HCT116 (cell line): ENCODE measurements at regions not wholly inside any gene's neighbourhood (a gene's known extent, or its start where the extent isn't known, plus 50 kb on each side); places are given as distances from the start of the nearest gene placed in this dataset.

ENCODE experiments used
- ATAC-seq: fragments of 200-7000 bp; cut with Tn5 transposase; 2 replicates; pipeline ENCODE4 v1.9.1; 2020; ENCODE audit warnings: mild to moderate bottlenecking, moderate library complexity
- BruUV-seq: library from RNA; stranded (reverse); fragments of 400-500 nt; replicated peaks from 2 replicates; lab custom pipeline; 2021; lab: Mats Ljungman, UMichigan
- CTCF ChIA-PET: fragments of 300-600 bp; sonication (Branson Sonifier 250); formaldehyde crosslinking; loops from one replicate; lab custom pipeline; 2021; ENCODE audit warnings: antibody characterized with exemption; lab: Charles Lee
- POLR2A ChIA-PET: fragments of 300-600, 350-600 bp; sonication (Branson Sonifier 250); formaldehyde crosslinking; loops from one replicate; lab custom pipeline; 2021; ENCODE audit warnings: antibody characterized with exemption; lab: Charles Lee
- RAD21 ChIA-PET, 2 experiments: fragments of 300-600 bp; sonication (Branson Sonifier 250); formaldehyde crosslinking; loops; one replicate each; lab custom pipeline; 2023; ENCODE audit warnings: low total read pairs in 2 of 2; ENCODE audit not compliant: uncharacterized antibody in 2 of 2, unreplicated experiment in 2 of 2, low non-redundant PET in 1 of 2; lab: Charles Lee
- DNase-seq: peaks from one replicate; pipeline ENCODE4 v3.0.0-alpha.2; 2010; ENCODE audit warnings: low read depth, low spot score
- H2AFZ ChIP-seq: fragments of 200-600 bp; shearing (Covaris generic), sonication (generic); 2 replicates; pipeline ENCODE4 v1.6.1; 2017; ENCODE audit warnings: low read depth, mixed run types, mixed read lengths, antibody characterized with exemption, low read length; ENCODE audit not compliant: poor library complexity, severe bottlenecking
- H3K27ac ChIP-seq: 2 replicates; pipeline ENCODE4 v1.5.1; 2012; ENCODE audit warnings: low read depth, low read length
- H3K27me3 ChIP-seq: fragments of 200-600 bp; sonication (generic); 2 replicates; pipeline ENCODE4 v1.6.1; 2016; ENCODE audit warnings: mixed run types, low read length, mixed read lengths; ENCODE audit not compliant: insufficient read depth
- H3K36me3 ChIP-seq, 2 experiments: fragments of 200-500 bp in 1 of 2; fragments of 200-600 bp in 1 of 2; sonication (Bioruptor generic) in 1 of 2; sonication (generic) in 1 of 2; 2 replicates each; pipeline versions ENCODE4 v1.5.1 to v1.6.1; 2014 to 2016; ENCODE audit warnings: low read length in 2 of 2, inconsistent platforms in 1 of 2, mixed read lengths in 1 of 2, mixed run types in 1 of 2; ENCODE audit not compliant: insufficient read depth in 2 of 2, control insufficient read depth in 1 of 2
- H3K4me1 ChIP-seq, 2 experiments: fragments of 200-600 bp in 1 of 2; sonication (generic) in 1 of 2; 2 replicates each; pipeline versions ENCODE4 v1.5.1 to v1.6.1; 2012 to 2017; ENCODE audit warnings: low read length in 2 of 2, inconsistent platforms in 1 of 2, mild to moderate bottlenecking in 1 of 2, mixed read lengths in 1 of 2, mixed run types in 1 of 2, moderate library complexity in 1 of 2; ENCODE audit not compliant: insufficient read depth in 2 of 2, control insufficient read depth in 1 of 2
- H3K4me2 ChIP-seq: fragments of 200-600 bp; sonication (generic); 2 replicates; pipeline ENCODE4 v1.6.1; 2017; ENCODE audit warnings: mixed run types, low read length, mixed read lengths
- H3K4me3 ChIP-seq, 2 experiments: fragments of 200-600 bp in 1 of 2; sonication (generic) in 1 of 2; replicated peaks in 1 of 2; 2 replicates each; pipeline ENCODE4 v1.5.1; 2011 to 2016; ENCODE audit warnings: low read length in 2 of 2, control low read depth in 1 of 2, low read depth in 1 of 2, mild to moderate bottlenecking in 1 of 2, mixed read lengths in 1 of 2, mixed run types in 1 of 2
- H3K79me2 ChIP-seq: fragments of 200-600 bp; sonication (generic); 2 replicates; pipeline ENCODE4 v1.6.1; 2017; ENCODE audit warnings: mild to moderate bottlenecking, mixed run types, low read length, moderate library complexity, mixed read lengths; ENCODE audit not compliant: insufficient read depth
- H3K9ac ChIP-seq: fragments of 200-600 bp; sonication (generic); 2 replicates; pipeline ENCODE4 v1.6.1; 2016; ENCODE audit warnings: low read length, mixed read lengths
- H3K9me2 ChIP-seq: fragments of 200-600 bp; sonication (generic), shearing (Covaris generic); 2 replicates; pipeline ENCODE4 v1.6.1; 2017; ENCODE audit warnings: mixed run types, mild to moderate bottlenecking, moderate library complexity; ENCODE audit not compliant: insufficient read depth
- H3K9me3 ChIP-seq, 2 experiments: fragments of 200-500 bp in 1 of 2; fragments of 200-600 bp in 1 of 2; sonication (Bioruptor generic) in 1 of 2; sonication (generic) in 1 of 2; 2 replicates each; pipeline ENCODE4 v1.6.1; 2014 to 2017; ENCODE audit warnings: low read length in 2 of 2, mixed read lengths in 2 of 2, inconsistent platforms in 1 of 2, low read depth in 1 of 2, mild to moderate bottlenecking in 1 of 2, mixed run types in 1 of 2, moderate library complexity in 1 of 2; ENCODE audit not compliant: control insufficient read depth in 1 of 2, insufficient read depth in 1 of 2
- H4K20me1 ChIP-seq: fragments of 200-600 bp; sonication (generic), shearing (Covaris generic); 2 replicates; pipeline ENCODE4 v1.6.1; 2017; ENCODE audit warnings: mixed run types, mild to moderate bottlenecking, moderate library complexity; ENCODE audit not compliant: insufficient read depth
- CBX3 ChIP-seq: IDR thresholded peaks from 2 replicates; pipeline ENCODE4 v1.6.1; 2012; ENCODE audit warnings: low read depth
- CTCF ChIP-seq, 3 experiments: fragments of 200-600 bp in 1 of 3; sonication (generic) in 1 of 3; IDR thresholded peaks in 2 of 3; conservative IDR thresholded peaks in 1 of 3; 2 replicates each; pipeline ENCODE4 v1.5.1; 2012 to 2017; ENCODE audit warnings: low read depth in 2 of 3, low read length in 2 of 3, antibody characterized with exemption in 1 of 3, borderline replicate concordance in 1 of 3, control low read depth in 1 of 3, mild to moderate bottlenecking in 1 of 3, mixed read lengths in 1 of 3, mixed run types in 1 of 3, moderate library complexity in 1 of 3; ENCODE audit not compliant: insufficient read depth in 1 of 3
- ELF1 ChIP-seq: IDR thresholded peaks from 2 replicates; pipeline ENCODE4 v1.6.1; 2012; ENCODE audit warnings: low read depth, borderline replicate concordance
- EZH2 ChIP-seq: fragments of 200-600 bp; sonication (generic); IDR thresholded peaks from 2 replicates; pipeline ENCODE4 v1.6.1; 2017; ENCODE audit warnings: antibody characterized with exemption, mixed run types
- FOSL1 ChIP-seq: IDR thresholded peaks from 2 replicates; pipeline ENCODE4 v1.6.1; 2012; ENCODE audit warnings: low read depth
- JUND ChIP-seq: IDR thresholded peaks from 2 replicates; pipeline ENCODE4 v1.6.1; 2012
- MAX ChIP-seq: IDR thresholded peaks from 2 replicates; pipeline ENCODE4 v1.6.1; 2012
- POLR2A ChIP-seq: IDR thresholded peaks from 2 replicates; pipeline ENCODE4 v1.7.0; 2011; ENCODE audit warnings: borderline replicate concordance; ENCODE audit not compliant: insufficient read depth, insufficient read length; ENCODE audit errors: extremely low read depth
- YY1 ChIP-seq: IDR thresholded peaks from 2 replicates; pipeline ENCODE4 v1.6.1; 2011; ENCODE audit warnings: low read length, low read depth, moderate library complexity, mild to moderate bottlenecking; ENCODE audit not compliant: insufficient replicate concordance; ENCODE audit errors: extremely low read depth
- ZBTB33 ChIP-seq: IDR thresholded peaks from 2 replicates; pipeline ENCODE4 v1.6.1; 2011; ENCODE audit warnings: mild to moderate bottlenecking, low read length, moderate library complexity; ENCODE audit not compliant: insufficient replicate concordance; ENCODE audit errors: extremely low read depth
- ZFX ChIP-seq: fragments of 450-650 bp; IDR thresholded peaks from 2 replicates; pipeline ENCODE4 v1.6.1; 2017
- ZNF274 ChIP-seq: fragments of 200-500 bp; sonication (Bioruptor generic); IDR thresholded peaks from 2 replicates; pipeline ENCODE4 v1.6.1; 2014; ENCODE audit warnings: mild to moderate bottlenecking, low read depth, low read length, inconsistent platforms
- intact Hi-C: fragments of 100-400 bp; cut with micrococcal nuclease; formaldehyde crosslinking; loops from 2 replicates; pipeline ENCODE4 v1.10.0; 2022

- BruUV-seq, result no TSS peak
- DNase-seq, result no peak
Observed at GRCh38 chr20:24744747-24745146, 204.3 kb upstream of the CST7 start.

More at GRCh38 chr20:24744747-24745146, 204.3 kb upstream of the CST7 start:
- H3K4me3 ChIP-seq, result no peak overlapping the region
- H4K20me1 ChIP-seq, result no peaks in the 10 kb centered on the region
- TF ChIP-seq CTCF (IDR thresholded peaks at IDR 0.05 in 2 of 3, conservative IDR thresholded peaks at IDR 0.05 in 1 of 3; ENCODE audit: borderline replicate concordance in 1 of 3, insufficient read depth in 1 of 3, low read depth in 2 of 3, low read length in 2 of 3), result no peak
- no peak for TF ChIP-seq ZBTB33
- TF ChIP-seq EZH2, result no peak
- TF ChIP-seq FOSL1, result no peak
- TF ChIP-seq YY1, result no peak
- TF ChIP-seq POLR2A, result no peak
- no peak for TF ChIP-seq MAX
- TF ChIP-seq CBX3, result no peak
- no peak for TF ChIP-seq ZNF274
- no peak for TF ChIP-seq JUND
- TF ChIP-seq ELF1, result no peak
- TF ChIP-seq ZFX, result no peak
- CTCF ChIA-PET, result no interaction called here
- no peaks in the 10 kb centered on the region for H3K9me2 ChIP-seq
- POLR2A ChIA-PET, result no interaction called here
- intact Hi-C loops, result no loop called here
- H3K27ac ChIP-seq, result no peak overlapping the region
- H2AFZ ChIP-seq, result no peak overlapping the region
- H3K4me2 ChIP-seq, result no peak overlapping the region
- no peaks in the 10 kb centered on the region for H3K79me2 ChIP-seq
- no peak for ATAC-seq
- RAD21 ChIA-PET, result no interaction called here
- no peak overlapping the region for H3K9ac ChIP-seq
- H3K9me3 ChIP-seq, result no peaks in the 10 kb centered on the region
- H3K36me3 ChIP-seq, result no peaks in the 10 kb centered on the region
- H3K27me3 ChIP-seq, result no peaks in the 10 kb centered on the region
- peaks cover 11 to 12% of the 10 kb centered on the region in 2 experiments; a peak in 3 of 4 replicates for H3K4me1 ChIP-seq
